HG03095 (cell line): ENCODE measurements at regions not wholly inside any gene's neighbourhood (a gene's known extent, or its start where the extent isn't known, plus 50 kb on each side); places are given as distances from the start of the nearest gene placed in this dataset.
"Not testable (repeated sequence)": the region's sequence is repeated elsewhere in the genome, so short reads cannot be mapped to it uniquely, and the experiment has no call there.

ENCODE experiments used
- ATAC-seq: cut with Tn5 transposase; IDR thresholded peaks from one replicate; pipeline ENCODE4 v1.9.1; 2021; ENCODE audit warnings: moderate library complexity; ENCODE audit not compliant: unreplicated experiment

- no peak for ATAC-seq
Observed at GRCh38 chr1:170789063-170789462, 125.1 kb downstream of the PRRX1 start.

- ATAC-seq = no peak
Observed at GRCh38 chr1:170790175-170790574, 126.2 kb downstream of the PRRX1 start.

GRCh38 chr1:170790651-170791071 is 126.7 kb downstream of the PRRX1 start:
- no peak for ATAC-seq

- no peak for ATAC-seq
Observed at GRCh38 chr1:170791941-170792340, 128.0 kb downstream of the PRRX1 start.

- no peak for ATAC-seq
Observed at GRCh38 chr1:170800265-170800664, 135.1 kb upstream of the MROH9 start.

- ATAC-seq = no peak
Observed at GRCh38 chr1:170800812-170801211, 134.5 kb upstream of the MROH9 start.

- ATAC-seq = no peak
Observed at GRCh38 chr1:170803711-170804110, 131.6 kb upstream of the MROH9 start.

GRCh38 chr1:170804419-170804818 is 130.9 kb upstream of the MROH9 start:
- no peak for ATAC-seq

GRCh38 chr1:170804879-170805278 is 130.5 kb upstream of the MROH9 start:
- no peak for ATAC-seq

- ATAC-seq = no peak
Observed at GRCh38 chr1:170806961-170807360, 128.4 kb upstream of the MROH9 start.

GRCh38 chr1:170807432-170807831 is 127.9 kb upstream of the MROH9 start:
- no peak for ATAC-seq

GRCh38 chr1:170808216-170808885 is 127.0 kb upstream of the MROH9 start:
- ATAC-seq = no peak

- ATAC-seq = not testable (repeated sequence)
Observed at GRCh38 chr1:170811013-170811412, 124.3 kb upstream of the MROH9 start.

- ATAC-seq = no peak
Observed at GRCh38 chr1:170819781-170820180, 115.6 kb upstream of the MROH9 start.

- ATAC-seq = no peak
Observed at GRCh38 chr1:170823120-170823519, 112.2 kb upstream of the MROH9 start.

- no peak for ATAC-seq
Observed at GRCh38 chr1:170831276-170831675, 104.1 kb upstream of the MROH9 start.

- ATAC-seq = no peak
Observed at GRCh38 chr1:170836141-170836540, 99.2 kb upstream of the MROH9 start.

- ATAC-seq = no peak
Observed at GRCh38 chr1:170840371-170840770, 95.0 kb upstream of the MROH9 start.

- peak; percentile 81 for ATAC-seq
Observed at GRCh38 chr1:170853302-170853701, 82.0 kb upstream of the MROH9 start.

- no peak for ATAC-seq
Observed at GRCh38 chr1:170853867-170854266, 81.5 kb upstream of the MROH9 start.

GRCh38 chr1:170854677-170855076 is 80.7 kb upstream of the MROH9 start:
- no peak for ATAC-seq

GRCh38 chr1:170856455-170856854 is 78.9 kb upstream of the MROH9 start:
- no peak for ATAC-seq

GRCh38 chr1:170857955-170858354 is 77.4 kb upstream of the MROH9 start:
- no peak for ATAC-seq
